ENCODE measurements at regions not wholly inside any gene's neighbourhood (a gene's known extent, or its start where the extent isn't known, plus 50 kb on each side); places are given as distances from the start of the nearest gene placed in this dataset.

GRCh38 chr14:84129007-84129406 is 1400.9 kb upstream of the FLRT2 start:
- H3K27me3 ChIP-seq (ENCODE audit: insufficient read depth, poor library complexity, severe bottlenecking), result no peaks in the 10 kb centered on the region
- no peaks in the 10 kb centered on the region for H3K4me1 ChIP-seq (ENCODE audit: insufficient read depth, poor library complexity, severe bottlenecking)
- no peak overlapping the region for H3K4me3 ChIP-seq (ENCODE audit: severe bottlenecking)
- no peaks in the 10 kb centered on the region for H3K36me3 ChIP-seq (ENCODE audit: low read depth)
- H3K27ac ChIP-seq (ENCODE audit: poor library complexity, severe bottlenecking), result no peak overlapping the region
- no peak for TF ChIP-seq CTCF (IDR thresholded peaks at IDR 0.05; ENCODE audit: poor library complexity, severe bottlenecking)
- DNase-seq (ENCODE audit: low spot score), result no peak
- no peak for ATAC-seq (ENCODE audit: low read depth)
- H3K9me3 ChIP-seq (ENCODE audit: severe bottlenecking), result no peaks in the 10 kb centered on the region

- ATAC-seq (ENCODE audit: low read depth) (no peak), DNase-seq (ENCODE audit: low spot score) (no peak)
- no peak for TF ChIP-seq CTCF (IDR thresholded peaks at IDR 0.05; ENCODE audit: poor library complexity, severe bottlenecking)
- H3K27me3 ChIP-seq (ENCODE audit: insufficient read depth, poor library complexity, severe bottlenecking), result no peaks in the 10 kb centered on the region
- H3K36me3 ChIP-seq (ENCODE audit: low read depth), result no peaks in the 10 kb centered on the region
- no peaks in the 10 kb centered on the region for H3K4me1 ChIP-seq (ENCODE audit: insufficient read depth, poor library complexity, severe bottlenecking)
- no peak overlapping the region for H3K27ac ChIP-seq (ENCODE audit: poor library complexity, severe bottlenecking)
- H3K9me3 ChIP-seq (ENCODE audit: severe bottlenecking), result no peaks in the 10 kb centered on the region
- no peak overlapping the region for H3K4me3 ChIP-seq (ENCODE audit: severe bottlenecking)
These were observed 1400.0 kb upstream of the FLRT2 start for GRCh38 chr14:84129941-84130340.

- Histone ChIP-seq H3K27ac (ENCODE audit: poor library complexity, severe bottlenecking) (no peak overlapping the region), H3K27me3 (ENCODE audit: insufficient read depth, poor library complexity, severe bottlenecking) (no peaks in the 10 kb centered on the region), H3K9me3 (ENCODE audit: severe bottlenecking) (no peaks in the 10 kb centered on the region), H3K4me3 (ENCODE audit: severe bottlenecking) (no peak overlapping the region), H3K4me1 (ENCODE audit: insufficient read depth, poor library complexity, severe bottlenecking) (no peaks in the 10 kb centered on the region), H3K36me3 (ENCODE audit: low read depth) (no peaks in the 10 kb centered on the region)
- no peak for TF ChIP-seq CTCF (IDR thresholded peaks at IDR 0.05; ENCODE audit: poor library complexity, severe bottlenecking)
- DNase-seq (ENCODE audit: low spot score) (no peak), ATAC-seq (ENCODE audit: low read depth) (no peak)
These were observed 1398.0 kb upstream of the FLRT2 start for GRCh38 chr14:84131924-84132323.

GRCh38 chr14:84144166-84144565 is 1385.8 kb upstream of the FLRT2 start:
- no peaks in the 10 kb centered on the region for H3K4me1 ChIP-seq (ENCODE audit: insufficient read depth, poor library complexity, severe bottlenecking)
- H3K27ac ChIP-seq (ENCODE audit: poor library complexity, severe bottlenecking), result no peak overlapping the region
- H3K27me3 ChIP-seq (ENCODE audit: insufficient read depth, poor library complexity, severe bottlenecking), result no peaks in the 10 kb centered on the region
- H3K36me3 ChIP-seq (ENCODE audit: low read depth), result no peaks in the 10 kb centered on the region
- ATAC-seq (ENCODE audit: low read depth) (no peak), DNase-seq (ENCODE audit: low spot score) (no peak)
- H3K9me3 ChIP-seq (ENCODE audit: severe bottlenecking), result no peaks in the 10 kb centered on the region
- TF ChIP-seq CTCF (IDR thresholded peaks at IDR 0.05; ENCODE audit: poor library complexity, severe bottlenecking), result no peak
- H3K4me3 ChIP-seq (ENCODE audit: severe bottlenecking), result no peak overlapping the region

GRCh38 chr14:84152452-84152851 is 1377.5 kb upstream of the FLRT2 start:
- TF ChIP-seq CTCF (IDR thresholded peaks at IDR 0.05; ENCODE audit: poor library complexity, severe bottlenecking), result no peak
- no peaks in the 10 kb centered on the region for H3K4me1 ChIP-seq (ENCODE audit: insufficient read depth, poor library complexity, severe bottlenecking)
- ATAC-seq (ENCODE audit: low read depth) (peak; percentile 33; the same call in 1 of the 3 replicates), DNase-seq (ENCODE audit: low spot score) (peak; percentile 58)
- peaks cover 5% of the 10 kb centered on the region for H3K27me3 ChIP-seq (ENCODE audit: insufficient read depth, poor library complexity, severe bottlenecking)
- H3K36me3 ChIP-seq (ENCODE audit: low read depth), result no peaks in the 10 kb centered on the region
- H3K4me3 ChIP-seq (ENCODE audit: severe bottlenecking), result no peak overlapping the region
- no peak overlapping the region for H3K27ac ChIP-seq (ENCODE audit: poor library complexity, severe bottlenecking)
- H3K9me3 ChIP-seq (ENCODE audit: severe bottlenecking), result no peaks in the 10 kb centered on the region

Measured in RWPE2 (cell line).